ENCODE measurements at regions not wholly inside any gene's neighbourhood (a gene's known extent, or its start where the extent isn't known, plus 50 kb on each side); places are given as distances from the start of the nearest gene placed in this dataset.

DNA sequence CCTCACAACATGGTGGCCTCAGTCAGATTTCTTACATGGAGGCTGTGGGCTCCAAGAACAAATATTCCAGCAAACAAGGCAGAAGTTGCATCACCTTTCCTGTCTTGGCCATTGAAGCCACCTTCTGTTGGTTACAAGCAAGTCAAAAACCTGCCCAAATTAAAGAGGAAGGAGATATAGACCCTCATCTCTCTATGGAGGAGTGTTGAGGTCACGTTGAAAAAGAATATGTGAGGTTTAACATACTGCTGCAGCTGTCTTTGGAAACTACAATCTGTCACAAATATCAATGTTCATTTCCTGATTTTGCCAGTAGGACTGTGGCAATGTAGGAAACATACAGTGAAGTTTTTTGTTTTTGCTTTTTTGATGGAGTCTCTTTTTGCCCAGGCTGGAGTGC is 211.4 kb downstream of the COPRS start:
- TF ChIP-seq, protein P1, sequence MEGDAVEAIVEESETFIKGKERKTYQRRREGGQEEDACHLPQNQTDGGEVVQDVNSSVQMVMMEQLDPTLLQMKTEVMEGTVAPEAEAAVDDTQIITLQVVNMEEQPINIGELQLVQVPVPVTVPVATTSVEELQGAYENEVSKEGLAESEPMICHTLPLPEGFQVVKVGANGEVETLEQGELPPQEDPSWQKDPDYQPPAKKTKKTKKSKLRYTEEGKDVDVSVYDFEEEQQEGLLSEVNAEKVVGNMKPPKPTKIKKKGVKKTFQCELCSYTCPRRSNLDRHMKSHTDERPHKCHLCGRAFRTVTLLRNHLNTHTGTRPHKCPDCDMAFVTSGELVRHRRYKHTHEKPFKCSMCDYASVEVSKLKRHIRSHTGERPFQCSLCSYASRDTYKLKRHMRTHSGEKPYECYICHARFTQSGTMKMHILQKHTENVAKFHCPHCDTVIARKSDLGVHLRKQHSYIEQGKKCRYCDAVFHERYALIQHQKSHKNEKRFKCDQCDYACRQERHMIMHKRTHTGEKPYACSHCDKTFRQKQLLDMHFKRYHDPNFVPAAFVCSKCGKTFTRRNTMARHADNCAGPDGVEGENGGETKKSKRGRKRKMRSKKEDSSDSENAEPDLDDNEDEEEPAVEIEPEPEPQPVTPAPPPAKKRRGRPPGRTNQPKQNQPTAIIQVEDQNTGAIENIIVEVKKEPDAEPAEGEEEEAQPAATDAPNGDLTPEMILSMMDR (IDR thresholded peaks at IDR 0.05) = no peak
- no peak for TF ChIP-seq EZH2 (IDR thresholded peaks at IDR 0.05; ENCODE audit: borderline replicate concordance, insufficient read depth, low read depth, low read length, poor library complexity, severe bottlenecking)
